Left lung (tissue), 4 donors: ENCODE measurements at regions not wholly inside any gene's neighbourhood (a gene's known extent, or its start where the extent isn't known, plus 50 kb on each side); places are given as distances from the start of the nearest gene placed in this dataset.
A peak's percentile ranks its signal among the peaks of the same experiment; 100 is the strongest.

Experiments used
- ATAC-seq: fragments of 200-7000 bp; cut with Tn5 transposase; one replicate; pipeline ENCODE4 v1.9.1; 2020; ENCODE audit warnings: moderate library complexity
- DNase-seq, 4 donors: peaks; one replicate each; pipeline ENCODE4 v3.0.0-alpha.2; 2013 to 2020
- H3K27ac ChIP-seq, 2 donors: fragments of 200-600 bp; sonication (generic) in 1 of 2; one replicate each; pipeline versions ENCODE4 v1.5.0 to v1.8.0; 2020 to 2021
- H3K27me3 ChIP-seq, 2 donors: fragments of 200-600 bp; sonication (generic) in 1 of 2; one replicate each; pipeline versions ENCODE4 v1.5.0 to v1.8.0; 2020 to 2021
- H3K36me3 ChIP-seq, 2 donors: fragments of 200-600 bp; sonication (generic) in 1 of 2; one replicate each; pipeline versions ENCODE4 v1.5.0 to v1.8.0; 2020 to 2021
- H3K4me1 ChIP-seq, 2 donors: fragments of 200-600 bp; one replicate each; pipeline ENCODE4 v1.8.0; 2021
- H3K4me3 ChIP-seq, 2 donors: fragments of 200-600 bp; sonication (generic) in 1 of 2; one replicate each; pipeline versions ENCODE4 v1.5.0 to v1.8.0; 2020 to 2021; ENCODE audit warnings: mild to moderate bottlenecking in 1 of 2
- H3K9me3 ChIP-seq, 2 donors: fragments of 200-600 bp; sonication (generic) in 1 of 2; one replicate each; pipeline versions ENCODE4 v1.5.0 to v1.8.0; 2020 to 2021
- CTCF ChIP-seq, 2 donors: fragments of 200-600 bp; sonication (generic) in 1 of 2; IDR thresholded peaks; one replicate each; pipeline versions ENCODE4 v1.5.0 to v1.8.0; 2021; ENCODE audit warnings: antibody characterized with exemption in 2 of 2
- intact Hi-C, 2 donors: fragments of 100-400 bp; cut with DNase I; formaldehyde crosslinking; loops; one replicate each; pipeline versions ENCODE4 v1.11.2 to v1.14.2; 2022
- donor health status: DM: no; HTN: yes; CAD: no.
- donor health status: DM: no; HTN: no; CAD: no.

GRCh38 chr5:114969482-114969881, 200.2 kb downstream of the TRIM36 start:
- H3K27me3 ChIP-seq, result no peaks in the 10 kb centered on the region
- DNase-seq (no peak), ATAC-seq (no peak)
- H3K4me3 ChIP-seq, result no peak overlapping the region
- H3K9me3 ChIP-seq, result peaks cover 0 to 2% of the 10 kb centered on the region in 2 donors
- no peaks in the 10 kb centered on the region for H3K36me3 ChIP-seq
- TF ChIP-seq CTCF (IDR thresholded peaks at IDR 0.05), result no peak
- intact Hi-C loops, result no loop called here
- no peak overlapping the region for H3K27ac ChIP-seq
- no peaks in the 10 kb centered on the region for H3K4me1 ChIP-seq

GRCh38 chr5:114957384-114957783, 212.3 kb downstream of the TRIM36 start:
- DNase-seq (no peak), ATAC-seq (no peak)
- H3K36me3 ChIP-seq, result no peaks in the 10 kb centered on the region
- H3K9me3 ChIP-seq, result peaks cover 0 to 4% of the 10 kb centered on the region in 2 donors
- intact Hi-C loops, result no loop called here
- H3K4me3 ChIP-seq, result no peak overlapping the region
- H3K27ac ChIP-seq, result no peak overlapping the region
- H3K27me3 ChIP-seq, result no peaks in the 10 kb centered on the region
- TF ChIP-seq CTCF (IDR thresholded peaks at IDR 0.05), result no peak
- H3K4me1 ChIP-seq, result no peaks in the 10 kb centered on the region

GRCh38 chr5:114953565-114953964, 216.1 kb downstream of the TRIM36 start:
- ATAC-seq (peak; percentile 44), DNase-seq (no peak)
- no peaks in the 10 kb centered on the region for H3K27me3 ChIP-seq
- no peak for TF ChIP-seq CTCF (IDR thresholded peaks at IDR 0.05)
- H3K36me3 ChIP-seq, result no peaks in the 10 kb centered on the region
- H3K9me3 ChIP-seq, result no peaks in the 10 kb centered on the region
- intact Hi-C loops, result no loop called here
- no peaks in the 10 kb centered on the region for H3K4me1 ChIP-seq
- no peak overlapping the region for H3K27ac ChIP-seq
- no peak overlapping the region for H3K4me3 ChIP-seq

- no peak for DNase-seq
- H3K36me3 ChIP-seq, result no peaks in the 10 kb centered on the region
- H3K4me1 ChIP-seq, result no peaks in the 10 kb centered on the region
- TF ChIP-seq CTCF (IDR thresholded peaks at IDR 0.05), result no peak
- no peaks in the 10 kb centered on the region for H3K27me3 ChIP-seq
- ATAC-seq, result no peak
- H3K27ac ChIP-seq, result no peak overlapping the region
- no peak overlapping the region for H3K4me3 ChIP-seq
- intact Hi-C loops, result no loop called here
- H3K9me3 ChIP-seq, result no peaks in the 10 kb centered on the region
Measured at GRCh38 chr5:114952876-114953275, 216.8 kb downstream of the TRIM36 start.

- Histone ChIP-seq H3K27ac (no peak overlapping the region), H3K4me3 (no peak overlapping the region), H3K27me3 (no peaks in the 10 kb centered on the region), H3K4me1 (no peaks in the 10 kb centered on the region), H3K36me3 (no peaks in the 10 kb centered on the region), H3K9me3 (no peaks in the 10 kb centered on the region)
- no peak for TF ChIP-seq CTCF (IDR thresholded peaks at IDR 0.05)
- ATAC-seq (no peak), DNase-seq (no peak)
- intact Hi-C loops, result no loop called here
Measured at GRCh38 chr5:114949756-114950155, 220.0 kb downstream of the TRIM36 start.
